Caco-2 (cell line): ENCODE measurements at regions not wholly inside any gene's neighbourhood (a gene's known extent, or its start where the extent isn't known, plus 50 kb on each side); places are given as distances from the start of the nearest gene placed in this dataset.

Experiments used
- BruUV-seq: library from RNA; stranded (reverse); fragments of 400-500 nt; replicated peaks from 2 replicates; lab custom pipeline; 2021; lab: Mats Ljungman, UMichigan
- CTCF ChIA-PET: fragments of 300-600 bp; sonication (Branson Sonifier 250); formaldehyde crosslinking; loops from one replicate; lab custom pipeline; 2022; ENCODE audit warnings: antibody characterized with exemption; lab: Charles Lee
- POLR2A ChIA-PET: fragments of 300-600 bp; sonication (Branson Sonifier 250); formaldehyde crosslinking; loops from one replicate; lab custom pipeline; 2022; ENCODE audit warnings: antibody characterized with exemption; lab: Charles Lee
- DNase-seq, 2 experiments: peaks; one replicate each; pipeline versions ENCODE4 v3.0.0 to v3.0.0-alpha.2; 2020 to 2022
- H3K27me3 ChIP-seq: replicated peaks from 2 replicates; pipeline ENCODE4 v1.6.0; 2011; ENCODE audit warnings: low read length; ENCODE audit not compliant: control insufficient read depth, insufficient read depth
- H3K36me3 ChIP-seq: 2 replicates; pipeline ENCODE4 v1.5.1; 2011; ENCODE audit warnings: low read length; ENCODE audit not compliant: control insufficient read depth, insufficient read depth
- H3K4me1 ChIP-seq: fragments of 250-450 bp; sonication (Bioruptor Pico); 2 replicates; pipeline ENCODE4 v1.5.1; 2020; ENCODE audit warnings: mild to moderate bottlenecking
- H3K4me3 ChIP-seq: 2 replicates; pipeline ENCODE4 v1.5.1; 2011; ENCODE audit warnings: low read depth, mild to moderate bottlenecking, control low read depth, low read length
- H3K9me3 ChIP-seq: fragments of 250-450 bp; sonication (Bioruptor Pico); 2 replicates; pipeline ENCODE4 v1.5.1; 2020; ENCODE audit warnings: mild to moderate bottlenecking, moderate library complexity
- H3K27ac Mint-ChIP-seq: one replicate; pipeline ENCODE4 v1.8.0; 2022; ENCODE audit warnings: mixed read lengths; ENCODE audit not compliant: unreplicated experiment
- H3K27me3 Mint-ChIP-seq: one replicate; pipeline ENCODE4 v1.8.0; 2022; ENCODE audit warnings: mixed read lengths; ENCODE audit not compliant: insufficient read depth, unreplicated experiment
- H3K36me3 Mint-ChIP-seq: one replicate; pipeline ENCODE4 v1.8.0; 2022; ENCODE audit warnings: mild to moderate bottlenecking, mixed read lengths; ENCODE audit not compliant: insufficient read depth, unreplicated experiment
- H3K4me1 Mint-ChIP-seq: one replicate; pipeline ENCODE4 v1.8.0; 2022; ENCODE audit warnings: low read depth, mixed read lengths; ENCODE audit not compliant: unreplicated experiment
- H3K4me3 Mint-ChIP-seq: one replicate; pipeline ENCODE4 v1.8.0; 2022; ENCODE audit warnings: mild to moderate bottlenecking, moderate library complexity, mixed read lengths; ENCODE audit not compliant: unreplicated experiment
- H3K9me3 Mint-ChIP-seq: one replicate; pipeline ENCODE4 v1.8.0; 2022; ENCODE audit warnings: mixed read lengths; ENCODE audit not compliant: unreplicated experiment
- intact Hi-C: fragments of 100-400 bp; cut with micrococcal nuclease; formaldehyde crosslinking; loops from one replicate; pipeline ENCODE4 v1.10.0; 2022; ENCODE audit not compliant: unreplicated experiment
- TF ChIP-seq, protein P1 (sequence below), 2 experiments: fragments of 200-600 bp in 1 of 2; IDR thresholded peaks; 1 replicate in 1 of 2; 2 replicates in 1 of 2; pipeline versions ENCODE4 v1.5.1 to v1.8.0; 2011 to 2022; ENCODE audit warnings: antibody characterized with exemption in 1 of 2, control low read depth in 1 of 2, inconsistent platforms in 1 of 2, low read depth in 1 of 2, low read length in 1 of 2, mild to moderate bottlenecking in 1 of 2, moderate library complexity in 1 of 2; ENCODE audit not compliant: insufficient read depth in 1 of 2, severe bottlenecking in 1 of 2, unreplicated experiment in 1 of 2

GRCh38 chr2:196453613-196454047 lies 185.9 kb upstream of the CCDC150 start:
- intact Hi-C loops = loop anchor here (1.0 to 5.0 kb wide), 5 partner anchors 63 to 375 kb away; no protein-coding TSS in a partner anchor
- Mint-ChIP-seq H3K27me3 (peaks cover 2% of the 10 kb centered on the region), H3K4me1 (no peaks in the 10 kb centered on the region), H3K36me3 (no peaks in the 10 kb centered on the region), H3K27ac (no peak overlapping the region), H3K4me3 (no peak overlapping the region), H3K9me3 (no peaks in the 10 kb centered on the region)
- BruUV-seq = no TSS peak
- TF ChIP-seq, protein P1, sequence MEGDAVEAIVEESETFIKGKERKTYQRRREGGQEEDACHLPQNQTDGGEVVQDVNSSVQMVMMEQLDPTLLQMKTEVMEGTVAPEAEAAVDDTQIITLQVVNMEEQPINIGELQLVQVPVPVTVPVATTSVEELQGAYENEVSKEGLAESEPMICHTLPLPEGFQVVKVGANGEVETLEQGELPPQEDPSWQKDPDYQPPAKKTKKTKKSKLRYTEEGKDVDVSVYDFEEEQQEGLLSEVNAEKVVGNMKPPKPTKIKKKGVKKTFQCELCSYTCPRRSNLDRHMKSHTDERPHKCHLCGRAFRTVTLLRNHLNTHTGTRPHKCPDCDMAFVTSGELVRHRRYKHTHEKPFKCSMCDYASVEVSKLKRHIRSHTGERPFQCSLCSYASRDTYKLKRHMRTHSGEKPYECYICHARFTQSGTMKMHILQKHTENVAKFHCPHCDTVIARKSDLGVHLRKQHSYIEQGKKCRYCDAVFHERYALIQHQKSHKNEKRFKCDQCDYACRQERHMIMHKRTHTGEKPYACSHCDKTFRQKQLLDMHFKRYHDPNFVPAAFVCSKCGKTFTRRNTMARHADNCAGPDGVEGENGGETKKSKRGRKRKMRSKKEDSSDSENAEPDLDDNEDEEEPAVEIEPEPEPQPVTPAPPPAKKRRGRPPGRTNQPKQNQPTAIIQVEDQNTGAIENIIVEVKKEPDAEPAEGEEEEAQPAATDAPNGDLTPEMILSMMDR (IDR thresholded peaks at IDR 0.05; ENCODE audit: insufficient read depth in 1 of 2, low read depth in 1 of 2, low read length in 1 of 2, severe bottlenecking in 1 of 2, unreplicated experiment in 1 of 2) = peak; percentile 65 to 69
- CTCF ChIA-PET = interaction anchor here (1.3 to 2.3 kb wide), 3 partner anchors 116 to 375 kb away, joined by 4 to 11 read pairs (median 6); no protein-coding TSS in a partner anchor
- Histone ChIP-seq H3K27me3 (no peaks in the 10 kb centered on the region), H3K4me3 (no peak overlapping the region), H3K36me3 (no peaks in the 10 kb centered on the region), H3K9me3 (no peaks in the 10 kb centered on the region), H3K4me1 (no peaks in the 10 kb centered on the region)
- DNase-seq = peak; percentile 42 to 57
- POLR2A ChIA-PET = no interaction called here

GRCh38 chr2:196454492-196454891 lies 185.0 kb upstream of the CCDC150 start:
- ChIA-PET CTCF (interaction anchor here (1.9 to 2.3 kb wide), 2 partner anchors 157 to 376 kb away, joined by 4 to 11 read pairs; no protein-coding TSS in a partner anchor), POLR2A (no interaction called here)
- DNase-seq = no peak
- TF ChIP-seq, protein P1 (IDR thresholded peaks at IDR 0.05; ENCODE audit: insufficient read depth in 1 of 2, low read depth in 1 of 2, low read length in 1 of 2, severe bottlenecking in 1 of 2, unreplicated experiment in 1 of 2) = no peak
- intact Hi-C loops = loop anchor here (5.0 kb wide), 1 partner anchor 322 kb away; no protein-coding TSS in a partner anchor
- Histone ChIP-seq H3K4me3 (no peak overlapping the region), H3K36me3 (no peaks in the 10 kb centered on the region), H3K27me3 (no peaks in the 10 kb centered on the region), H3K4me1 (no peaks in the 10 kb centered on the region), H3K9me3 (no peaks in the 10 kb centered on the region)
- Mint-ChIP-seq H3K27me3 (peaks cover 2% of the 10 kb centered on the region), H3K36me3 (no peaks in the 10 kb centered on the region), H3K27ac (no peak overlapping the region), H3K9me3 (no peaks in the 10 kb centered on the region), H3K4me1 (no peaks in the 10 kb centered on the region), H3K4me3 (no peak overlapping the region)
- BruUV-seq = no TSS peak

- Histone ChIP-seq H3K4me1 (no peaks in the 10 kb centered on the region), H3K27me3 (no peaks in the 10 kb centered on the region), H3K4me3 (no peak overlapping the region), H3K36me3 (no peaks in the 10 kb centered on the region), H3K9me3 (no peaks in the 10 kb centered on the region)
- ChIA-PET POLR2A (no interaction called here), CTCF (no interaction called here)
- TF ChIP-seq, protein P1 (IDR thresholded peaks at IDR 0.05; ENCODE audit: insufficient read depth in 1 of 2, low read depth in 1 of 2, low read length in 1 of 2, severe bottlenecking in 1 of 2, unreplicated experiment in 1 of 2) = no peak
- Mint-ChIP-seq H3K9me3 (no peaks in the 10 kb centered on the region), H3K36me3 (no peaks in the 10 kb centered on the region), H3K4me1 (no peaks in the 10 kb centered on the region), H3K27me3 (peaks cover 5% of the 10 kb centered on the region), H3K27ac (no peak overlapping the region), H3K4me3 (peak overlapping the region; percentile 8)
- no TSS peak for BruUV-seq
- intact Hi-C loops = no loop called here
- DNase-seq = no peak
These were observed 180.0 kb upstream of the CCDC150 start for GRCh38 chr2:196459539-196459938.
